ENCODE measurements at regions not wholly inside any gene's neighbourhood (a gene's known extent, or its start where the extent isn't known, plus 50 kb on each side); places are given as distances from the start of the nearest gene placed in this dataset.

DNA sequence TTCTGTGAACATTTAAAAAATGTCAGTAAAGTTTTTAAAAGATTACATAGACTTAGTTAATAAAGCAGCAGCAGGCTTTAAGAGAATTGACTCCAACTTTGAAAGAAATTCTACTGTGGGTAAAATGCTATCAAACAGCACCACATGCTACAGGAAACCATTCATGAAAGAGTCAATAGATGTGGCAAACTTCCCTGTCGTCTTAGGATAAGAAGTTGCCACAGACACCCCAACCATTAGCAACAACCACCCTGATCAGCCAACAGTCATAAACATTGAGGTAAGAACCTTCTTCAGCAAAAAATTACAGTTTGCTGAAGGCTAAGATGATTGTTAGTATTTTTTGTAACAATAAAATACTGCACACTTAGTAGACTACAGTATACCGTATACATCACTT is 278.2 kb downstream of the CSNK1G3 start:
- no peak overlapping the region for H3K4me3 ChIP-seq (ENCODE audit: low read depth, low read length)

DNA sequence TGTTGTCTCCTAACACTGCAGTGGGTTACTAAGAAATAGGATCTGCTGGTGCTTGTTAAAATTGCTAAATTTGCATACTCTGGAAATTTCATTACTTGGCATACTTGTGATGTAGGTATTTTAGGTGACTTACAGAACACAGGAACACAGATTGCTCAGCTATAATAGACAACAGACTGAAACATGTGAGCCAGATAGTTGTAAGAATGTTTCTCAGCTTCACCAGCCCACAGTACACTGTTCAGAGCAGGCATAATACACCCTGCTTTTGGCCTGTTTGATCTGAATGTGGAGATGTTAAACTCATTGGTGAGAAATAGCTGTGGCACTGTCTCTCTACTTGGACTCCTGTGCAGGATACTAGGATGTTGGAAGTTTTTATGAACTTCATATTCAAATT is 275.7 kb downstream of the CSNK1G3 start:
- no peak overlapping the region for H3K4me3 ChIP-seq (ENCODE audit: low read depth, low read length)
- no peak for TF ChIP-seq CTCF (IDR thresholded peaks at IDR 0.05; ENCODE audit: low read depth, low read length)

More for the DNA sequence above, 278.2 kb downstream of the CSNK1G3 start:
- no peak for TF ChIP-seq CTCF (IDR thresholded peaks at IDR 0.05; ENCODE audit: low read depth, low read length)

DNA sequence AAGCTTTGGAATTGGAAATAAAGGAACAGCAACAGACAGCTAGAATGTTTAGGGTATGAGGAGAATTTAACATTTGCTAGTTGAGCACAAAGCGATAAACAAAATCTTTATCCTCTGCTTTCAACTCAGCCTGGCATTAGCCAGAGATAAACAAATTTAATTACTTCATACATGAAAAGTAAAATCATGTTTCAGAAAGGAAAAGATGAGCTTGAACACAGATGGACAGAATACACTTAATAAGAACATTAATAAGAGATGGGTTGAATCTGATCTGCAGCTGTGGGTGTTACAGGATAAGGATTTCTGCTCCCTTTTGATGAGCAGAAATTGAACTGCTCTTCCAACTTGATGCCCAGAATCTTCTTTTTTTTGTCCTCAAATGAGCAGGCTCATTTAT is 275.2 kb downstream of the CSNK1G3 start:
- H3K4me3 ChIP-seq (ENCODE audit: low read depth, low read length) = no peak overlapping the region

DNA sequence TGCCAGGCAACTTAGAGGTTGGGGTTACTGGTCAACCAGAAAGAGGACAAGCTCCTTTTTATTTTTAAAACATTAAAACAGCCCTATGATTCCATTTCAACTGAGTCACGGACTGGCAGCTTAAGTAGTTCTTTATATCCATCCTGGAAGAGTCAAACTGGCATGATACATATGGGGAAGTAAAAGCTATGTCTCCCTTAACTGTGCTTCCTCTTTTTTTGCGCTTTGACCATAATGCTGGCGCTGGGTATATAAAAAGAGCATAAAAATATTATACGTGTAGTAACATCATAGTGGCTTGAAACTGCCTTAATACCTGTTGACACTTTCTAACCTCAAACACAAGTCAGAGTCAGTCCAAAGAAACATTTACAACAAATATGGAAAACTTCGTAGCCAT is 274.4 kb downstream of the CSNK1G3 start:
- TF ChIP-seq CTCF (IDR thresholded peaks at IDR 0.05; ENCODE audit: low read depth, low read length) = no peak

More for the DNA sequence above, 275.2 kb downstream of the CSNK1G3 start:
- no peak for TF ChIP-seq CTCF (IDR thresholded peaks at IDR 0.05; ENCODE audit: low read depth, low read length)

GRCh38 chr5:123785162-123786071 is 273.4 kb downstream of the CSNK1G3 start:
- peak overlapping the region; percentile 15; the same call in 1 of the 2 replicates for H3K4me3 ChIP-seq (ENCODE audit: low read depth, low read length)

More for the DNA sequence above, 274.4 kb downstream of the CSNK1G3 start:
- no peak overlapping the region for H3K4me3 ChIP-seq (ENCODE audit: low read depth, low read length)

GRCh38 chr5:123783421-123783820 is 271.4 kb downstream of the CSNK1G3 start:
- no peak for TF ChIP-seq CTCF (IDR thresholded peaks at IDR 0.05; ENCODE audit: low read depth, low read length)
- H3K4me3 ChIP-seq (ENCODE audit: low read depth, low read length) = no peak overlapping the region

More at GRCh38 chr5:123785162-123786071, 273.4 kb downstream of the CSNK1G3 start:
- no peak for TF ChIP-seq CTCF (IDR thresholded peaks at IDR 0.05; ENCODE audit: low read depth, low read length)

DNA sequence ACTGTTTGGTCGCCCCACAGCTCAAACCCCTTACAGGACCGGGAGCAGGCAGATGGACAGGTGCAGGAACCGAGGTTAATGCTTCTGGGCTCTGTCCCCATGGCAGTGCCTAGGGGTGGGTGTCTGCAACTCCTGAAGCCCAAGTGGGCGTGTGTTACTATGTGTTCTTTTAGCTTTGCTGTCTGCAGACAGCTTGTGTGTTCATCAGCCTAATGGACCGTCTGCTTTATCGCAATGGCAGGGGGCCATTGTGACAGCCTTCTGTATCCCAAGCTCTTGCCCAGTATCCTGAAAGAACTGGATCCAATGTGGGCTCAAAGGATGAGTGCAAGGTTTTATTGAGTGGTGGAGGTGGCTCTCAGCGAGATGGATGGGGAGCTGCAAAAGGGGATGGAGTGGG is 266.7 kb downstream of the CSNK1G3 start:
- TF ChIP-seq CTCF (IDR thresholded peaks at IDR 0.05; ENCODE audit: low read depth, low read length) = no peak
- H3K4me3 ChIP-seq (ENCODE audit: low read depth, low read length) = no peak overlapping the region

All from WI38 (cell line).